ENCODE measurements at regions not wholly inside any gene's neighbourhood (a gene's known extent, or its start where the extent isn't known, plus 50 kb on each side); places are given as distances from the start of the nearest gene placed in this dataset.

GRCh38 chr15:31177951-31178350, 76.4 kb upstream of the TRPM1 start:
- Histone ChIP-seq H3K4me1 (replicated peaks) (no peaks in the 10 kb centered on the region), H3K27ac (no peak overlapping the region), H3K4me3 (no peak overlapping the region), H3K27me3 (replicated peaks; ENCODE audit: insufficient read depth) (no peaks in the 10 kb centered on the region), H3K36me3 (no peaks in the 10 kb centered on the region), H3K9me3 (no peaks in the 10 kb centered on the region)
- TF ChIP-seq CTCF (IDR thresholded peaks at IDR 0.05) (no peak), POLR2AphosphoS5 (IDR thresholded peaks at IDR 0.05) (no peak), POLR2A (IDR thresholded peaks at IDR 0.05) (no peak)
- WGBS: 53% methylated on average over 5 of the region's 5 CpGs
- DNase-seq (ENCODE audit: low spot score): no peak
- intact Hi-C loops (cut with DNase I): loop anchor here (10.0 kb wide), 1 partner anchor 577 kb away; no protein-coding TSS in a partner anchor

DNA sequence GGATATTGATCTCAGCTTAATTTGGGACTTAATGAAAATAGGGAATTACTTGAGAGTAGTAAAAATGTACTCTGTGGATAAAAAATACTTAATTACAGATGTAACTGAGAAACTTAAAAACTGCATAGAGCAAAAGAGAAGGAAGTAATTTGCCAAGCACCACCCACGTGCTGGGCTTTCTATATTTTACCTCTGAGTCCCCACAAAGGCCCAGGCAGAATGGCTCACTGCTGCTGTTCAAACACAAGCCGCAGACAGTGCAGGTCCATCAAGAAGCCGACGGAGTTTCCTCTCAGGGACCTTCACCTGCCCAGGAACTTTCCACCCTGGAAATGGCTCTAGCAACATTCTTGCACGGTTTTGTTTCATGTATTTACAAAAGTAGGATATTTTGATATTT, 77.2 kb upstream of the TRPM1 start:
- intact Hi-C loops (cut with DNase I): loop anchor here (10.0 kb wide), 1 partner anchor 576 kb away; no protein-coding TSS in a partner anchor
- 50% methylated on average over 5 of the region's 5 CpGs for WGBS
- no peak for TF ChIP-seq CTCF (IDR thresholded peaks at IDR 0.05)
- TF ChIP-seq POLR2AphosphoS5 (IDR thresholded peaks at IDR 0.05): no peak
- no peak for TF ChIP-seq POLR2A (IDR thresholded peaks at IDR 0.05)
- Histone ChIP-seq H3K36me3 (no peaks in the 10 kb centered on the region), H3K27ac (no peak overlapping the region), H3K4me3 (no peak overlapping the region), H3K4me1 (replicated peaks) (no peaks in the 10 kb centered on the region), H3K27me3 (replicated peaks; ENCODE audit: insufficient read depth) (no peaks in the 10 kb centered on the region), H3K9me3 (no peaks in the 10 kb centered on the region)
- DNase-seq (ENCODE audit: low spot score): no peak

DNA sequence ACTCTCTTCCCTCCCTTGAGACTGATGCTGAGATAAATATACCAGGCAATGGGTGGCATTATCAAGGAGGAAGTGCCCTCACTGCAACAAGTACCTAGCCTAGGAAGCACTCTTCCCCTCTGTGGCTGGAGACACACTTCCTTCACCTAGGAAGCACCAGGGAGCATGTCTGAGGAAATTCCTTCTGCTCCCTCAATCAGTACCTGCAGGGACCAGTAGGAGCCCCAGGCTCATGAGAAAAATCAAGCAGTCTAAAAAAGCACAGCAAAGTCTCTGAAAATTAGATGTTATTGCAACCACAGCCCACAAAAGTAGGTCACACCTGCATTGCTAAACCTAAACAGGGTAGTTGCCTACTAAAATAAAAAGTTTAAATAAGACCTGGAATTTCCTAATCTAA, 78.2 kb upstream of the TRPM1 start:
- no peak for DNase-seq (ENCODE audit: low spot score)
- intact Hi-C loops (cut with DNase I): loop anchor here (10.0 kb wide), 1 partner anchor 575 kb away; no protein-coding TSS in a partner anchor
- Histone ChIP-seq H3K9me3 (no peaks in the 10 kb centered on the region), H3K4me1 (replicated peaks) (no peaks in the 10 kb centered on the region), H3K36me3 (no peaks in the 10 kb centered on the region), H3K27me3 (replicated peaks; ENCODE audit: insufficient read depth) (no peaks in the 10 kb centered on the region), H3K4me3 (no peak overlapping the region), H3K27ac (no peak overlapping the region)
- TF ChIP-seq POLR2A (IDR thresholded peaks at IDR 0.05) (no peak), POLR2AphosphoS5 (IDR thresholded peaks at IDR 0.05) (no peak)

DNA sequence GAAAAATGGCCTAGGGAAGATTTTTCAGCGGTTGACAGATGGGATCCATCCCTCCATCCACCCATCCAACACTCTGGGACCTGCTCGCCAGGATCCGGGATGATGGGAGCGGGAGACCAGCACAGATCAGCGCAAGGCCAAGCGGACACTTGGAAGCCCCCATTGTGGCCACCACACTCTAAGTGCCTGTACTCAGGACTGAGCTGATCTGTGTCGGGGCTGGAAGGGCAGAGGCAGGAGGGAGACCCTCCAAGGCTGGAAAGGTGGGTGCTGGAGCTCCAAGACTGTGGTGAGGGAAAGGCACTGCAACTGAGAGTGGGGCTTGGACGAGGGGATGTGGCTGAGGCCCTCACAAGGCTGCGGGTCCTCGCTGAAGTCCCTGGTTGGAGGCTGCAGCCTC, 91.8 kb upstream of the TRPM1 start:
- intact Hi-C loops (cut with DNase I): no loop called here
- Histone ChIP-seq H3K27ac (no peak overlapping the region), H3K4me1 (replicated peaks) (no peaks in the 10 kb centered on the region), H3K4me3 (no peak overlapping the region), H3K27me3 (replicated peaks; ENCODE audit: insufficient read depth) (no peaks in the 10 kb centered on the region), H3K36me3 (no peaks in the 10 kb centered on the region), H3K9me3 (no peaks in the 10 kb centered on the region)
- TF ChIP-seq POLR2AphosphoS5 (IDR thresholded peaks at IDR 0.05): no peak
- TF ChIP-seq POLR2A (IDR thresholded peaks at IDR 0.05): no peak
- TF ChIP-seq CTCF (IDR thresholded peaks at IDR 0.05): no peak
- DNase-seq (ENCODE audit: low spot score): no peak
- WGBS: 97% methylated on average over 10 of the region's 10 CpGs

DNA sequence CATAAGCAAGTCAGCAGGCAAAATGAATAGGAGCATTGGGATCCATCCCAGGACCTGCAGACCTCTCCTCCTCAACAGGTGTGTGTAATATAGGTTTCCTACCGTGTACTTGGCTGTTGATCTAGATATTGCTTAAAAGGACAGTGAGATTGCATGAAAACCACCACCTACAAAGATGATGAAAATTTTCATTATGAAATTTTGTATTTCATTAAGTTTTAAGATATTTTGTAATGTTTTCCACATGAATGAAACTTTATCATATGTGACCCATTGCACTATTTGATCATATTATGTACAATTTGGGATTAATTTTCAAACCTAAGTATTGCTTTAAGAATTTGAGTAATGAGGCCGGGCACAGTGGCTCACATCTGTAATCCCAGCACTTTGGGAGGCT, 94.3 kb upstream of the TRPM1 start:
- Histone ChIP-seq H3K4me3 (no peak overlapping the region), H3K9me3 (no peaks in the 10 kb centered on the region), H3K27ac (no peak overlapping the region), H3K4me1 (replicated peaks) (no peaks in the 10 kb centered on the region), H3K36me3 (no peaks in the 10 kb centered on the region), H3K27me3 (replicated peaks; ENCODE audit: insufficient read depth) (no peaks in the 10 kb centered on the region)
- WGBS: 68% methylated on average over 2 of the region's 2 CpGs
- no peak for TF ChIP-seq CTCF (IDR thresholded peaks at IDR 0.05)
- no peak for TF ChIP-seq POLR2AphosphoS5 (IDR thresholded peaks at IDR 0.05)
- no peak for TF ChIP-seq POLR2A (IDR thresholded peaks at IDR 0.05)
- DNase-seq (ENCODE audit: low spot score): no peak
- intact Hi-C loops (cut with DNase I): no loop called here

All from prostate gland (tissue), 2 donors.